ENCODE measurements at regions not wholly inside any gene's neighbourhood (a gene's known extent, or its start where the extent isn't known, plus 50 kb on each side); places are given as distances from the start of the nearest gene placed in this dataset.

GRCh38 chr12:58795825-58796224 is 124.5 kb downstream of the LRIG3 start:
- no peak for TF ChIP-seq CTCF (IDR thresholded peaks at IDR 0.05; ENCODE audit: borderline replicate concordance, extremely low read depth, low read length, poor library complexity, severe bottlenecking)
- no peak for TF ChIP-seq EZH2 (IDR thresholded peaks at IDR 0.05; ENCODE audit: borderline replicate concordance, low read depth, low read length, severe bottlenecking)
